H9 (cell line): ENCODE measurements at regions not wholly inside any gene's neighbourhood (a gene's known extent, or its start where the extent isn't known, plus 50 kb on each side); places are given as distances from the start of the nearest gene placed in this dataset.

Source experiments
- DNase-seq: peaks from one replicate; pipeline ENCODE4 v3.0.0-alpha.2; 2017
- H2AFZ ChIP-seq: one replicate; pipeline ENCODE4 v1.6.1; 2013; ENCODE audit warnings: mild to moderate bottlenecking, low read length, control low read depth, moderate library complexity
- H2AK5ac ChIP-seq: 2 replicates; pipeline ENCODE4 v1.6.1; 2013; ENCODE audit warnings: low read length, control low read depth, mixed read lengths; ENCODE audit not compliant: insufficient read length
- H2BK120ac ChIP-seq: one replicate; pipeline ENCODE4 v1.6.1; 2013; ENCODE audit warnings: low read depth, mild to moderate bottlenecking, low read length, control low read depth, inconsistent platforms; ENCODE audit not compliant: poor library complexity, severe bottlenecking
- H2BK12ac ChIP-seq: 2 replicates; pipeline ENCODE4 v1.6.1; 2013; ENCODE audit warnings: low read length, control low read depth, mixed read lengths, low read depth; ENCODE audit not compliant: insufficient read length
- H2BK15ac ChIP-seq: 2 replicates; pipeline ENCODE4 v1.6.1; 2013; ENCODE audit warnings: low read depth, low read length, control low read depth
- H2BK20ac ChIP-seq: one replicate; pipeline ENCODE4 v1.6.1; 2013; ENCODE audit warnings: low read depth, mild to moderate bottlenecking, low read length, control low read depth, inconsistent platforms; ENCODE audit not compliant: poor library complexity, severe bottlenecking
- H2BK5ac ChIP-seq: 2 replicates; pipeline ENCODE4 v1.6.1; 2013; ENCODE audit warnings: low read length, control low read depth, mixed read lengths; ENCODE audit not compliant: insufficient read length
- H3K14ac ChIP-seq: 2 replicates; pipeline ENCODE4 v1.6.1; 2013; ENCODE audit warnings: low read length, control low read depth; ENCODE audit not compliant: insufficient read depth
- H3K18ac ChIP-seq: 2 replicates; pipeline ENCODE4 v1.6.1; 2013; ENCODE audit warnings: low read depth, mild to moderate bottlenecking, mixed read lengths, low read length, control low read depth; ENCODE audit not compliant: insufficient read length
- H3K23ac ChIP-seq: 2 replicates; pipeline ENCODE4 v1.6.1; 2013; ENCODE audit warnings: low read length, control low read depth, mixed read lengths, low read depth; ENCODE audit not compliant: insufficient read length
- H3K23me2 ChIP-seq: 2 replicates; pipeline ENCODE4 v1.6.1; 2013; ENCODE audit warnings: low read depth, mild to moderate bottlenecking, mixed read lengths, low read length, control low read depth; ENCODE audit not compliant: insufficient read length, poor library complexity, severe bottlenecking
- H3K27ac ChIP-seq: 2 replicates; pipeline ENCODE4 v1.5.1; 2013; ENCODE audit warnings: low read length, control low read depth, mixed read lengths, low read depth; ENCODE audit not compliant: insufficient read length
- H3K27me3 ChIP-seq: 2 replicates; pipeline ENCODE4 v1.6.1; 2013; ENCODE audit warnings: low read length, control low read depth, inconsistent platforms; ENCODE audit not compliant: insufficient read depth
- H3K4ac ChIP-seq: 2 replicates; pipeline ENCODE4 v1.6.1; 2013; ENCODE audit warnings: low read depth, mild to moderate bottlenecking, control low read depth, inconsistent platforms, low read length, moderate library complexity
- H3K4me1 ChIP-seq: 2 replicates; pipeline ENCODE4 v1.6.1; 2013; ENCODE audit warnings: low read length, control low read depth, inconsistent platforms; ENCODE audit not compliant: insufficient read depth
- H3K4me2 ChIP-seq: 2 replicates; pipeline ENCODE4 v1.6.1; 2013; ENCODE audit warnings: low read length, control low read depth, mixed read lengths; ENCODE audit not compliant: insufficient read length, insufficient read depth
- H3K56ac ChIP-seq: 2 replicates; pipeline ENCODE4 v1.6.1; 2013; ENCODE audit warnings: low read depth, mild to moderate bottlenecking, mixed read lengths, low read length, control low read depth; ENCODE audit not compliant: insufficient read length
- H3K79me1 ChIP-seq: 2 replicates; pipeline ENCODE4 v1.6.1; 2013; ENCODE audit warnings: low read depth, mild to moderate bottlenecking, moderate library complexity, low read length, control low read depth, inconsistent platforms; ENCODE audit not compliant: insufficient read depth, poor library complexity, severe bottlenecking
- H3K79me2 ChIP-seq: 2 replicates; pipeline ENCODE4 v1.6.1; 2013; ENCODE audit warnings: low read length, control low read depth, inconsistent platforms; ENCODE audit not compliant: insufficient read depth
- H3K9ac ChIP-seq: 2 replicates; pipeline ENCODE4 v1.6.1; 2013; ENCODE audit warnings: low read length, control low read depth, mixed read lengths; ENCODE audit not compliant: insufficient read length; ENCODE audit errors: extremely low read depth
- H3K9me3 ChIP-seq: one replicate; pipeline ENCODE4 v1.6.1; 2013; ENCODE audit warnings: low read depth, low read length, inconsistent platforms; ENCODE audit not compliant: control insufficient read depth
- H3T11ph ChIP-seq: one replicate; pipeline ENCODE4 v1.6.1; 2013; ENCODE audit warnings: mild to moderate bottlenecking, low read length, control low read depth, inconsistent platforms
- H4K20me1 ChIP-seq: one replicate; pipeline ENCODE4 v1.6.1; 2013; ENCODE audit not compliant: control insufficient read depth, insufficient read length, insufficient read depth
- H4K5ac ChIP-seq: 2 replicates; pipeline ENCODE4 v1.6.1; 2013; ENCODE audit warnings: low read depth, mild to moderate bottlenecking, mixed read lengths, low read length, control low read depth; ENCODE audit not compliant: insufficient read length
- H4K8ac ChIP-seq: replicated peaks from 2 replicates; pipeline ENCODE4 v1.6.1; 2013; ENCODE audit warnings: low read length, control low read depth, mixed read lengths, low read depth; ENCODE audit not compliant: insufficient read length
- H4K91ac ChIP-seq: 2 replicates; pipeline ENCODE4 v1.6.1; 2013; ENCODE audit warnings: low read depth, mild to moderate bottlenecking, moderate library complexity, mixed read lengths, low read length, control low read depth; ENCODE audit not compliant: insufficient read length
- H3K27ac Mint-ChIP-seq, 3 experiments: 2 replicates in 2 of 3; 3 replicates in 1 of 3; pipeline ENCODE4 v1.8.0; 2020 to 2021; ENCODE audit warnings: mixed read lengths in 3 of 3, mild to moderate bottlenecking in 1 of 3, moderate library complexity in 1 of 3
- H3K27me3 Mint-ChIP-seq: 2 replicates; pipeline ENCODE4 v1.8.0; 2021; ENCODE audit warnings: low read depth, mild to moderate bottlenecking, moderate library complexity, mixed read lengths
- H3K36me3 Mint-ChIP-seq, 3 experiments: 2 replicates in 2 of 3; 3 replicates in 1 of 3; pipeline ENCODE4 v1.8.0; 2020 to 2021; ENCODE audit warnings: low read depth in 3 of 3, mixed read lengths in 3 of 3; ENCODE audit not compliant: insufficient read depth in 1 of 3
- H3K4me1 Mint-ChIP-seq, 2 experiments: 2 replicates each; pipeline ENCODE4 v1.8.0; 2020; ENCODE audit warnings: mixed read lengths in 2 of 2
- H3K4me3 Mint-ChIP-seq, 2 experiments: 2 replicates in 1 of 2; 3 replicates in 1 of 2; pipeline ENCODE4 v1.8.0; 2020 to 2021; ENCODE audit warnings: mild to moderate bottlenecking in 2 of 2, mixed read lengths in 2 of 2, moderate library complexity in 1 of 2
- H3K9me3 Mint-ChIP-seq, 2 experiments: 2 replicates in 1 of 2; 3 replicates in 1 of 2; pipeline ENCODE4 v1.8.0; 2020; ENCODE audit warnings: mild to moderate bottlenecking in 2 of 2, mixed read lengths in 2 of 2, moderate library complexity in 1 of 2
- WGBS: extraction: QIAGEN DNeasy Blood & Tissue Kit; methylation state at CpG from one replicate; pipeline ENCODE4 v1.1.7; 2013; ENCODE audit warnings: missing lambda C conversion rate, low lambda C conversion rate, mixed read lengths; ENCODE audit not compliant: insufficient read length; ENCODE audit errors: extremely low coverage; 5-methylcytosine and 5-hydroxymethylcytosine counted together
- TF ChIP-seq, protein P1 (sequence below): fragments of 200-600 bp; sonication (generic); conservative IDR thresholded peaks from 3 replicates; pipeline ENCODE4 v1.8.0; 2021; ENCODE audit warnings: antibody characterized with exemption, mild to moderate bottlenecking

DNA sequence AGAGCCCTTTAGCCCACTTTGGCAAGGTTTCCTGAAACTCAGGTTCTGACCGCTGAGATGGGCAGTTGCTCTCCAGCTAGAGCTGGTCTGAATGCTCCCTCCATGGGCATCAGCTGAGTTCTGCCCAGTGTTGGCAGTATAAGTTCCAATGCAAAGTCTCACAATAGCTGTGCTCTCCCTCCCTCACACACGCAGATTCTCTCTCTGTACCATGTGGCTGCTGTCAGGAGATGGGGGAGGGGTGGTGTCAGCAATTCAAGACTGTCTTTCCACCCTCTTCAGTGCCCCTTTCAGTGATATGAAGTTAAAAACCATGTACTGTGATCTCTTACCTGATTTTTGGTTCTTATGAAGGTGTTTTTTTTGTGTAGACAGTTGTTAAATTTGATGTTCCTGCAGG lies 164.3 kb upstream of the PLEKHA5 start:
- peaks cover 5% of the 10 kb centered on the region for H3K4me1 ChIP-seq
- DNase-seq: no peak
- Mint-ChIP-seq H3K4me1 (peaks cover 22% of the 10 kb centered on the region in 2 experiments), H3K27me3 (no peaks in the 10 kb centered on the region; the same call in 1 of the 2 replicates), H3K9me3 (no peaks in the 10 kb centered on the region), H3K36me3 (peaks cover 0 to 4% (median 0%) of the 10 kb centered on the region in 3 experiments; a peak in 1 of 7 replicates), H3K4me3 (no peak overlapping the region), H3K27ac (no peak overlapping the region)
- H3K9ac ChIP-seq: no peak overlapping the region
- TF ChIP-seq, protein P1, sequence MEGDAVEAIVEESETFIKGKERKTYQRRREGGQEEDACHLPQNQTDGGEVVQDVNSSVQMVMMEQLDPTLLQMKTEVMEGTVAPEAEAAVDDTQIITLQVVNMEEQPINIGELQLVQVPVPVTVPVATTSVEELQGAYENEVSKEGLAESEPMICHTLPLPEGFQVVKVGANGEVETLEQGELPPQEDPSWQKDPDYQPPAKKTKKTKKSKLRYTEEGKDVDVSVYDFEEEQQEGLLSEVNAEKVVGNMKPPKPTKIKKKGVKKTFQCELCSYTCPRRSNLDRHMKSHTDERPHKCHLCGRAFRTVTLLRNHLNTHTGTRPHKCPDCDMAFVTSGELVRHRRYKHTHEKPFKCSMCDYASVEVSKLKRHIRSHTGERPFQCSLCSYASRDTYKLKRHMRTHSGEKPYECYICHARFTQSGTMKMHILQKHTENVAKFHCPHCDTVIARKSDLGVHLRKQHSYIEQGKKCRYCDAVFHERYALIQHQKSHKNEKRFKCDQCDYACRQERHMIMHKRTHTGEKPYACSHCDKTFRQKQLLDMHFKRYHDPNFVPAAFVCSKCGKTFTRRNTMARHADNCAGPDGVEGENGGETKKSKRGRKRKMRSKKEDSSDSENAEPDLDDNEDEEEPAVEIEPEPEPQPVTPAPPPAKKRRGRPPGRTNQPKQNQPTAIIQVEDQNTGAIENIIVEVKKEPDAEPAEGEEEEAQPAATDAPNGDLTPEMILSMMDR: no peak
- no peak overlapping the region for H2BK15ac ChIP-seq
- no peak overlapping the region for H4K5ac ChIP-seq
- H2BK20ac ChIP-seq: no peak overlapping the region
- peak overlapping the region; percentile 69 for H2AFZ ChIP-seq
- no peak overlapping the region for H3K4me2 ChIP-seq
- no peak overlapping the region for H3K27ac ChIP-seq
- no peak overlapping the region for H2BK12ac ChIP-seq
- peak overlapping the region; percentile 38; the same call in 1 of the 2 replicates for H3K14ac ChIP-seq
- no peaks in the 10 kb centered on the region for H3K23me2 ChIP-seq
- H2BK120ac ChIP-seq: no peak overlapping the region
- no peaks in the 10 kb centered on the region for H3K27me3 ChIP-seq
- no peak overlapping the region for H2BK5ac ChIP-seq
- H3T11ph ChIP-seq: no peak overlapping the region
- no peaks in the 10 kb centered on the region for H4K20me1 ChIP-seq
- no peak overlapping the region for H4K91ac ChIP-seq
- no peaks in the 10 kb centered on the region for H3K79me2 ChIP-seq
- no CpG with 5 or more reads among the region's 2 CpGs for WGBS
- no peak overlapping the region for H4K8ac ChIP-seq
- no peak overlapping the region for H3K18ac ChIP-seq
- no peak overlapping the region for H2AK5ac ChIP-seq
- H3K79me1 ChIP-seq: no peaks in the 10 kb centered on the region
- H3K9me3 ChIP-seq: no peaks in the 10 kb centered on the region
- no peak overlapping the region for H3K56ac ChIP-seq
- no peak overlapping the region for H3K4ac ChIP-seq
- no peak overlapping the region for H3K23ac ChIP-seq
